GM13976 (cell line): ENCODE measurements at regions not wholly inside any gene's neighbourhood (a gene's known extent, or its start where the extent isn't known, plus 50 kb on each side); places are given as distances from the start of the nearest gene placed in this dataset.

Experiments used
- DNase-seq: peaks from one replicate; pipeline ENCODE4 v3.0.0; 2012; ENCODE audit warnings: low spot score
- in situ Hi-C: fragments of 300-500 bp; cut with MboI; formaldehyde crosslinking; loops from one replicate; pipeline ENCODE4 v1.12.0; 2022; ENCODE audit warnings: low sequenced_read_pairs, mixed read lengths, inconsistent platforms; ENCODE audit not compliant: unreplicated experiment
- TF ChIP-seq, protein P1 (sequence below): IDR thresholded peaks from 2 replicates; pipeline ENCODE4 v1.5.1; 2012; ENCODE audit warnings: borderline replicate concordance, mild to moderate bottlenecking; ENCODE audit not compliant: insufficient read depth; ENCODE audit errors: extremely low read depth, missing control alignments, control extremely low read depth

DNA sequence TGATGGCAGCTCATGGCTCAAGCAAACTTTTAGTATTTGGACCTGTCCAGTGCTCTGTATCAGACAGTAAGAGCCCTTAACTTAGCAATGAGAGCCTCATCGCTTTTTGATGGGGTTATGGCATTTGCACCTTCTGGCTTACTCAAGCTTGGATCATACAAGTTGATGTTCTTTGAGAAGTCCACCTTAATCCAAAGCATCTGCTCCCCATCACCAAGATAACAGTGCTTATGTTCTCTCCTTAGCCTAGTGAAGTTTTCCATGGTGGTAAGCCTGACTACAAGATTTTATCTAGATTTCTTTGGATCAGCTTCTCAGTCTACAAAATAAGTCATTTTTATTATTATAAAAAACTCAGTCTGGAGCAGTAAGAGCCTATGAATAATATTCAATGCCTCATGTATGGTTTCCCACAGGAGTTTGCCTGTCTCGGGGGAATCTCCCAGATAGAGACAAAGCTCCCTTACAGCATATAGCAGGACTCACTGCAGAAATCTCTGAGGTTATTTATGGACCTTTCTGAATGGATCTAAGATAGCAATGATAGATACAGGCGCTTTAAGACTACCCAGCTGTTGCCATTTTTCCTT, 472.2 kb upstream of the LINC00305 start:
- no peak for DNase-seq
- in situ Hi-C loops: no loop called here
- TF ChIP-seq, protein P1, sequence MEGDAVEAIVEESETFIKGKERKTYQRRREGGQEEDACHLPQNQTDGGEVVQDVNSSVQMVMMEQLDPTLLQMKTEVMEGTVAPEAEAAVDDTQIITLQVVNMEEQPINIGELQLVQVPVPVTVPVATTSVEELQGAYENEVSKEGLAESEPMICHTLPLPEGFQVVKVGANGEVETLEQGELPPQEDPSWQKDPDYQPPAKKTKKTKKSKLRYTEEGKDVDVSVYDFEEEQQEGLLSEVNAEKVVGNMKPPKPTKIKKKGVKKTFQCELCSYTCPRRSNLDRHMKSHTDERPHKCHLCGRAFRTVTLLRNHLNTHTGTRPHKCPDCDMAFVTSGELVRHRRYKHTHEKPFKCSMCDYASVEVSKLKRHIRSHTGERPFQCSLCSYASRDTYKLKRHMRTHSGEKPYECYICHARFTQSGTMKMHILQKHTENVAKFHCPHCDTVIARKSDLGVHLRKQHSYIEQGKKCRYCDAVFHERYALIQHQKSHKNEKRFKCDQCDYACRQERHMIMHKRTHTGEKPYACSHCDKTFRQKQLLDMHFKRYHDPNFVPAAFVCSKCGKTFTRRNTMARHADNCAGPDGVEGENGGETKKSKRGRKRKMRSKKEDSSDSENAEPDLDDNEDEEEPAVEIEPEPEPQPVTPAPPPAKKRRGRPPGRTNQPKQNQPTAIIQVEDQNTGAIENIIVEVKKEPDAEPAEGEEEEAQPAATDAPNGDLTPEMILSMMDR: no peak

DNA sequence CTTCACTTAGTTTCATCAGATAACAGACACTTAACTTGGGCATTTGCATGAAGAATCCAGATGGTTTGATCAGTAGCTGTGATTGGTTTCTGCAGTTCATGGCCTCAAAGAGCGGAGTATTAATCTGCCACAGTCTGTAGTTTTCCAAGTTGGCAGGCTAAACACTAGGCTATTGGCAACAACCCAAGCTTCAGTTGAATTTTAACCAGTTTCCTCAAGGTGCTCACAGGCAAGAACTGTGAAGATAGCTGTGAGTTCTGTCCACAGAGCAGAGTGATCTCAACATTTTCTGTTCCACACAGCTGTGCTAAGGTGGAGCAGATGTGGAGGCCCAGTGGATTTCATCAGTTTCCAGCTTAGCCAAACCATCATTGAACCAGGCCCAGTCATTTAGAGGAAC, 469.5 kb upstream of the LINC00305 start:
- no peak for DNase-seq
- in situ Hi-C loops: no loop called here
- TF ChIP-seq, protein P1: no peak

DNA sequence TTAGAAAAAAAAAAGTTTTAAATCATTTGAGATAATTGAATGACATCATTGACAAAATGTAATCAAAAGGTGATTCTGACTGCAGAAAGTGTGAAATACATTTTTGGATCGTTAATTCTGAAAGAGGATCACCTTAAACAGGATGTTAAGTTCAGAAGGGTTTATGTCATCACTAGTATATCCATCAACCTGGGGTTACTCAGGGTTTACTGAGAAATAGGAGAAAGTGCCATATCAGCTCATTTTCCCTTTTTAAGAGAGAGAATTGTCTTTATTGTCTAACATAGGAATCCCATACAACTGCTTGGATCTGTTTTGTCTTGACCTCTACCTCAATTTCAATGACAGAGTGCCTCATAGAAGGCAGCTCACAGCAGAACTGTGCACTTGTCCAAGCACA, 466.1 kb upstream of the LINC00305 start:
- TF ChIP-seq, protein P1: no peak
- in situ Hi-C loops: no loop called here

DNA sequence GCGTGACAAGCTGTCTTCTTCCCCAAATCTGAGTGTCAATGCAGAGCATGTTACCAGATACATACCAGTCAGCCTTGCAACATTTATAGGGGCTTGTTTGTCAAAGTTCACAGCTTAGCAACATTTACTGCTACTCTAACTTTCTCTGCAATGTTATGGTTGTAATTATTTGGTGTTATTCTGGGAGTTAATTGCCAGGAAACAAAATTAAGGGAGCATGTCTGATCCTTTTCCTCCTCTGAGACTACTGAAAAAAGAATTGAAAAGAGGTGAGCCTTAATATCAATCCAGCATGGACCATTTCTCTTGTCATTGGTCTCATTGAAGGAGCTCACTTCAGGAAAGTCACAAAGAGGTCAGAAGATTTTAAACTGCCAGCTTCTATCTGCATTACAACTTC, 465.6 kb upstream of the LINC00305 start:
- in situ Hi-C loops: no loop called here
- no peak for DNase-seq
- TF ChIP-seq, protein P1: no peak

More for the DNA sequence above, 466.1 kb upstream of the LINC00305 start:
- DNase-seq: no peak

DNA sequence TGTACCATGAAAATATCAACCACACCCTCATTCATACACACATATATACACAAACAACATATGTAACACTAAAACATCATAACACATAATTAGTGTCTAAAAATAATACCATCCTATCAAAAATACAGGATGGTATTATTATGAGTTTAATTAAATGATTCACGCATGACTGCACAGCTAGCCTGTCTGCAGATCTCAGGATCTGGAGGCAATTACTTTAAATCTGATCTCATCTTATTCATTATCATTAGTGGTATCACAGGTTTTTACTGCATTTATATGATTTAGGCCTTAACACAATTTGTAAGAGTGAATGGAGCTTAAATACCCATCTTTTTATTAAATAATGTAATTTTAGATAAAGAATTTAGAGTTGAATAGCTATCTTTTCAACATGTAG, 443.4 kb upstream of the LINC00305 start:
- TF ChIP-seq, protein P1: no peak
- in situ Hi-C loops: no loop called here
- DNase-seq: no peak

DNA sequence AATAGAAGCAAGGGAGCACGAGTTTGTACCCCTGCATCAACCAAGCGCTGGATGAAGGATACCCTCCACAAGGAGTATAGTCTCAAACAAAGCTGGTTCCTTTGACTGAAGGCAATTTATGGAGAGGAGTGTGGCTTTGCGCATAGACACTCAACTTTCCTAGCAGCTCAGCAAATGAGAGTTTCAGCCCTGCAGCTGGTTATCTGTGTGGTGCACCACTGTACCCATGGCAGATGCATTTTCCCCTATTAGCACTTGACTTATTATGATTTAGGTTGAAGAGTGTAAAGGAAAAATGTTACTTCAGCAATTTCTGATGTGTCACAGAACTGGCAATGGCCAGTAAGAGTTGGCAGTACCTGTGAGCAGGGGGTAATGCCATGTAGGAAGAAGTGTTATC, 440.1 kb upstream of the LINC00305 start:
- TF ChIP-seq, protein P1: no peak
- in situ Hi-C loops: no loop called here
- no peak for DNase-seq
